Activated CD8-positive, alpha-beta memory T cell treated with anti-CD3 and anti-CD28 coated beads for 36 hours (primary cell): ENCODE measurements at regions not wholly inside any gene's neighbourhood (a gene's known extent, or its start where the extent isn't known, plus 50 kb on each side); places are given as distances from the start of the nearest gene placed in this dataset.

ENCODE experiments used
- CTCF ChIA-PET: fragments of 350-600 bp; sonication (Branson Sonifier 250); formaldehyde crosslinking; loops from one replicate; lab custom pipeline; 2021; ENCODE audit warnings: antibody characterized with exemption; lab: Charles Lee
- POLR2A ChIA-PET: fragments of 350-600 bp; sonication (Branson Sonifier 250); formaldehyde crosslinking; loops from one replicate; lab custom pipeline; 2021; ENCODE audit warnings: antibody characterized with exemption; lab: Charles Lee

- ChIA-PET POLR2A (no interaction called here), CTCF (no interaction called here)
These were observed 716.6 kb downstream of the BRD1 start for GRCh38 chr22:49111085-49111484.

- CTCF ChIA-PET = interaction anchor here (0.7 kb wide), 1 partner anchor 1415 kb away, joined by 3 read pairs; no protein-coding TSS in a partner anchor
- POLR2A ChIA-PET = no interaction called here
These were observed 718.9 kb downstream of the BRD1 start for GRCh38 chr22:49108636-49109315.

- CTCF ChIA-PET = no interaction called here
- POLR2A ChIA-PET = no interaction called here
These were observed 719.6 kb downstream of the BRD1 start for GRCh38 chr22:49107961-49108530.

GRCh38 chr22:49107561-49107960 lies 720.1 kb downstream of the BRD1 start:
- ChIA-PET POLR2A (no interaction called here), CTCF (no interaction called here)

GRCh38 chr22:49106842-49107152 lies 720.9 kb downstream of the BRD1 start:
- POLR2A ChIA-PET = no interaction called here
- CTCF ChIA-PET = no interaction called here

GRCh38 chr22:49106096-49106841 lies 721.4 kb downstream of the BRD1 start:
- CTCF ChIA-PET = no interaction called here
- POLR2A ChIA-PET = no interaction called here

- ChIA-PET CTCF (no interaction called here), POLR2A (no interaction called here)
These were observed 723.2 kb downstream of the BRD1 start for GRCh38 chr22:49104434-49104833.

- ChIA-PET POLR2A (no interaction called here), CTCF (no interaction called here)
These were observed 724.2 kb downstream of the BRD1 start for GRCh38 chr22:49103314-49104059.

DNA sequence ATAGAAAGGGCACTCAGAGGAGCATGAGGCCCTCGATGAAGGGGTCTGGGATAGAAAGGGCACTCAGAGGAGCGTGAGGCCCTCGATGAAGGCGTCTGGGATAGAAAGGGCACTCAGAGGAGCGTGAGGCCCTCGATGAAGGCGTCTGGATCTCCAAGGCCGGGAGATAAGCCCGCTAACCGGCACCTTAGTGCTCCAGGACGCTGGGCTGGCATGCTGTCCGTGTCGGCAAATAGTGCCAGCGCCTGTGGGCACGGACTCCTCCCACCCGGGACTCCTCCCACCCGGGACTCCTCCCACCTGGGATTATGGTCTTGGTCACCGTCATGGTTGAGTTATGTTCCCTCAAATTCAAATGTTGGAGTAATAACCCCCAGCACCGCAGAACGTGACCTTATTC lies 725.3 kb downstream of the BRD1 start:
- ChIA-PET POLR2A (no interaction called here), CTCF (no interaction called here)

GRCh38 chr22:49101873-49102272 lies 725.8 kb downstream of the BRD1 start:
- CTCF ChIA-PET = no interaction called here
- POLR2A ChIA-PET = no interaction called here

DNA sequence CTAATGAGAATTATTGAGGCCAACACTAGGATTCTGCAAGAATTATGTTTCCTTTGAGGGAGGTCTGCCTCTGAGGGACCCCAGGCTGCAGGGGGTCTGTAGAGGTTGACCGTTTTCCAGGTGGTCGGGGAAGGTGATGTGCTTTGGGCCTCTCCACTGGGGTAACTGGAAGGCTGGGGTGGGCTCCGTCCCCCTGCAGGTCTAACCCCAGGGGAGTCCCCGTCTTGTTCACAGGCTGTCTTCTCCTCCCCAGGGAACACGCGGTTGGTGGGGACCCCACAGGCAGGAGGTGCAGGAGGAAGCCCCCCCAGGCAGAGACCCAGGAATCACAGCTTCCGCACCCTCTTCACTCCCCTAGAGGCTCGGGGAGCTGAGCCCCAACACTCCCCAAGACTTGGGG lies 726.4 kb downstream of the BRD1 start:
- POLR2A ChIA-PET = no interaction called here

GRCh38 chr22:49100773-49101172 lies 726.9 kb downstream of the BRD1 start:
- ChIA-PET POLR2A (no interaction called here), CTCF (no interaction called here)

More for the DNA sequence above, 726.4 kb downstream of the BRD1 start:
- CTCF ChIA-PET = no interaction called here

GRCh38 chr22:49100316-49100715 lies 727.4 kb downstream of the BRD1 start:
- POLR2A ChIA-PET = no interaction called here
- CTCF ChIA-PET = no interaction called here

DNA sequence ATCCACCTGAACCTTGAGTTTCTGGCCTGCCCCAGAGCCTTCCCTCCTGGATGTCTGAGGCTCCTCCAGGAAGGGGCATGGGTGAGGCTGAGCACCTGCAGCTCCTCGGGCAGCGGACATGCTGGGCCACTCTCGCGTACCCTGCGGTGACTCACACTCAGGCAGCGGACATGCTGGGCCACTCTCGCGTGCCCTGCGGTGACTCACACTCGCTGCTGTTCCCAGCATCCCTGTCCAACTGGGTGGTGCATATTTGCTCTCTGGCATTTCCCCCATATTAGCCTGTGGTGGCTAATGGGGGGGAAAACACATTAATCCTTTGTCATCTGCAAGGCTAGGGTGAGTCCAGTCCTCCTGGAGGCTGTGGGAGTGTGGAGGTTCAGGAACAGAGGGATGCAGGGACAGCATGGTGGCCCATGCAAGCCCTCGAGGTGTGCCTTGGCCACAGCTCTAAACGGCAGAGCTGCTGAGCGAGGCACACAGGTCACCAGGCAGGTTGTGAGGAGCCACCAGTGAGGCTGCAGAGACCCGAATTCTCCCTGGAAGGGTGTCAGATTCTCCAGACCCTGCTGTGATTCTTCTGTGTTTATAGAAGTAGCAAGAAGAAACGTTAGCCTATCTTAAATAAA lies 728.1 kb downstream of the BRD1 start:
- POLR2A ChIA-PET = no interaction called here
- CTCF ChIA-PET = no interaction called here

DNA sequence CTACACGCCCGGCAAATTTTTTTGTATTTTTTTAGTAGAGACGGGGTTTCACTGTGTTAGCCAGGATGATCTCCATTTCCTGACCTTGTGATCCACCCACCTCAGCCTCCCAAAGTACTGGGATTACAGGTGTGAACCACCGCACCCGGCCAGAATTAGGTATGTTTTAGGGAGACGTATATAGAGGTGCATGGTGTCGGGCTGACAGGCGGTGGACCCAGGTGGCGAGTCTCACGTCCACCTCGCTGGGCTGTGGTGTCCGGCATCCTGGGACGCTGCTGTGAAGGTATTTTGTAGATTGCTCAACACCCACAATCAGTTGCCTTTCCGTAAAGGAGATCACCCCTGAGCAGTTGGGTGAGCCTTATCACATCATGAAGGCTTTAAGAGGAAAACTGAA lies 728.6 kb downstream of the BRD1 start:
- CTCF ChIA-PET = no interaction called here
- POLR2A ChIA-PET = no interaction called here

DNA sequence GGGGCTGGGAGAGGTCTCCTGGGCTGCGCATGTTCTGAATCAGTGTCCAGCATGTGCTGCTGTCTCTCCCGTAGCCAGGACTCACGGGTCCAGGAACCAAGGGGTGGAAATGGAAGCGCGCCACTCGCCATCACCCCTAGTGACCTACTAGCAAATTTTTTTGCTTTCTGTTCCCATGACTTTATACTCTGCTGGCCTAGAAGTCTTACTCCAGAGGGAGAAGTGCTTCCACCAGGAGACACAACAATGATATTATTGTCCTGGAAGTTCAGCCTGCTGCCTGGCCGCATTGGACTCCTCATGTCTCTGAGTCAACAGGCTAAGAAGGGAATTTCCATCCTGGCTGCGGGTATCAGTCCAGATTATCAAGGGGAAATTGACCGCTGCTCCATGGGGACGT lies 729.7 kb downstream of the BRD1 start:
- CTCF ChIA-PET = no interaction called here
- POLR2A ChIA-PET = no interaction called here

DNA sequence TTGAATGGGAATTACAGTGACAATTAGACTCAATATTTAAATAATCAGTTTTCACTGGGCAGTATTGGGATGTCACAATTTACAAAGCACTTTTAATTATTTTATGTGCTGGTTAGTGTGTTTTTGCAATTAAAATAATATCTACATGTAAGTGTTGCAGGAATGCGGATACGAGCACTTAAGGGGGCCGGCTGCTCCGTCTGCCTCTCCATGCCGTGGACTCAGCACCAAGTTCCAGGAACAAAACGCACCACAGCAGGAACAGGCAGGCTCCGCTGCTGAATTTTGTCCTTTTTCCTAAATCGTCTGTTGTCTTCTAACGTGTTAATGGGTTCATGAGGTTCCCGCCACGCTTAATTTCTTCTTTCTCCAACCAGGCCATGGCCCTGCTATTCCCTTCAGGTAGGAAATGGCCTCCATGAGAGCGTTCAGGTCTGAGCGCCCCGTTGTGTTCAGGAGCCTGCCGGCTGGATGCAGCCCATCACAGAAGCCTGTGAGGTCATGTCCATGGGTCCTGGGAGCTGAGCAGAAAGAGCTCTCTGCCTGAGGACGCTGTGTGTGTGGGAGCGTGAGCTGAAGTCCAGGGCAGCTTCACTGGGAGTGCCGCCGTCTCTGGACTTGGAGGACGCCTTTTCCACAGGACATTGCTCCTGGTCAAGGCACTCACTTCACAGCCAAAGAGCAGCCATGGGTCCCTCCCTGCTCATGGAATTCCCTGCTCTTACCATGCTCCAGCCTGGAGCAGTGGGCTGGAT lies 730.3 kb downstream of the BRD1 start:
- POLR2A ChIA-PET = no interaction called here

GRCh38 chr22:49096476-49096875 lies 731.2 kb downstream of the BRD1 start:
- ChIA-PET CTCF (no interaction called here), POLR2A (no interaction called here)

More for the DNA sequence above, 730.3 kb downstream of the BRD1 start:
- CTCF ChIA-PET = no interaction called here

- ChIA-PET CTCF (no interaction called here), POLR2A (no interaction called here)
These were observed 732.3 kb downstream of the BRD1 start for GRCh38 chr22:49095366-49095765.
